ENCODE measurements at regions not wholly inside any gene's neighbourhood (a gene's known extent, or its start where the extent isn't known, plus 50 kb on each side); places are given as distances from the start of the nearest gene placed in this dataset.
"Not testable (repeated sequence)": the region's sequence is repeated elsewhere in the genome, so short reads cannot be mapped to it uniquely, and the experiment has no call there.

GRCh38 chr10:23797452-23797851, 358.6 kb downstream of the OTUD1 start:
- POLR2A ChIA-PET; H3K27me3 Mint-ChIP-seq (ENCODE audit: low read depth); H3K27ac Mint-ChIP-seq; ATAC-seq; H3K36me3 Mint-ChIP-seq (ENCODE audit: low read depth); CTCF ChIA-PET; DNase-seq; H3K4me3 Mint-ChIP-seq; H3K4me1 Mint-ChIP-seq (ENCODE audit: low read depth); H3K9me3 Mint-ChIP-seq (ENCODE audit: insufficient read depth): not testable (repeated sequence)

- no peak overlapping the region for H3K4me3 Mint-ChIP-seq
- no peaks in the 10 kb centered on the region for H3K4me1 Mint-ChIP-seq (ENCODE audit: low read depth)
These were observed 365.2 kb downstream of the OTUD1 start for GRCh38 chr10:23804125-23804524.

GRCh38 chr10:23813687-23814086, 374.8 kb downstream of the OTUD1 start:
- CTCF ChIA-PET, result no interaction called here
- Mint-ChIP-seq H3K27me3 (ENCODE audit: low read depth) (no peaks in the 10 kb centered on the region), H3K27ac (no peak overlapping the region), H3K4me1 (ENCODE audit: low read depth) (no peaks in the 10 kb centered on the region), H3K4me3 (no peak overlapping the region), H3K9me3 (ENCODE audit: insufficient read depth) (no peaks in the 10 kb centered on the region), H3K36me3 (ENCODE audit: low read depth) (no peaks in the 10 kb centered on the region)
- no peak for ATAC-seq
- DNase-seq, result no peak
- POLR2A ChIA-PET, result no interaction called here

More at GRCh38 chr10:23804125-23804524, 365.2 kb downstream of the OTUD1 start:
- no peak for DNase-seq
- Mint-ChIP-seq H3K36me3 (ENCODE audit: low read depth) (no peaks in the 10 kb centered on the region), H3K9me3 (ENCODE audit: insufficient read depth) (no peaks in the 10 kb centered on the region), H3K27me3 (ENCODE audit: low read depth) (no peaks in the 10 kb centered on the region), H3K27ac (no peak overlapping the region)
- POLR2A ChIA-PET, result no interaction called here
- no peak for ATAC-seq
- CTCF ChIA-PET, result no interaction called here

GRCh38 chr10:23818484-23818883, 379.6 kb downstream of the OTUD1 start:
- Mint-ChIP-seq H3K4me3 (no peak overlapping the region), H3K27ac (no peak overlapping the region), H3K9me3 (ENCODE audit: insufficient read depth) (no peaks in the 10 kb centered on the region), H3K4me1 (ENCODE audit: low read depth) (no peaks in the 10 kb centered on the region), H3K27me3 (ENCODE audit: low read depth) (no peaks in the 10 kb centered on the region), H3K36me3 (ENCODE audit: low read depth) (no peaks in the 10 kb centered on the region)
- DNase-seq (no peak), ATAC-seq (no peak)
- ChIA-PET CTCF (no interaction called here), POLR2A (no interaction called here)

- Mint-ChIP-seq H3K36me3 (ENCODE audit: low read depth) (no peaks in the 10 kb centered on the region), H3K4me1 (ENCODE audit: low read depth) (no peaks in the 10 kb centered on the region), H3K27me3 (ENCODE audit: low read depth) (no peaks in the 10 kb centered on the region), H3K4me3 (no peak overlapping the region), H3K9me3 (ENCODE audit: insufficient read depth) (no peaks in the 10 kb centered on the region), H3K27ac (no peak overlapping the region)
- CTCF ChIA-PET, result no interaction called here
- POLR2A ChIA-PET, result no interaction called here
- DNase-seq (no peak), ATAC-seq (no peak)
These were observed 381.9 kb downstream of the OTUD1 start for GRCh38 chr10:23820792-23821191.

- H3K27me3 Mint-ChIP-seq (ENCODE audit: low read depth), result no peaks in the 10 kb centered on the region
- H3K9me3 Mint-ChIP-seq (ENCODE audit: insufficient read depth), result no peaks in the 10 kb centered on the region
- CTCF ChIA-PET, result no interaction called here
These were observed 384.1 kb upstream of the KIAA1217 start for GRCh38 chr10:23824822-23825221.

GRCh38 chr10:23826421-23826820, 382.5 kb upstream of the KIAA1217 start:
- Mint-ChIP-seq H3K27me3 (ENCODE audit: low read depth) (no peaks in the 10 kb centered on the region), H3K4me3 (no peak overlapping the region), H3K9me3 (ENCODE audit: insufficient read depth) (no peaks in the 10 kb centered on the region), H3K36me3 (ENCODE audit: low read depth) (no peaks in the 10 kb centered on the region), H3K4me1 (ENCODE audit: low read depth) (no peaks in the 10 kb centered on the region), H3K27ac (no peak overlapping the region)
- ChIA-PET POLR2A (no interaction called here), CTCF (no interaction called here)
- DNase-seq, result no peak
- ATAC-seq, result no peak

More at GRCh38 chr10:23824822-23825221, 384.1 kb upstream of the KIAA1217 start:
- no peak for ATAC-seq
- Mint-ChIP-seq H3K4me3 (no peak overlapping the region), H3K36me3 (ENCODE audit: low read depth) (no peaks in the 10 kb centered on the region), H3K27ac (no peak overlapping the region), H3K4me1 (ENCODE audit: low read depth) (no peaks in the 10 kb centered on the region)
- POLR2A ChIA-PET, result no interaction called here
- no peak for DNase-seq

- POLR2A ChIA-PET, result no interaction called here
- no peak for ATAC-seq
- Mint-ChIP-seq H3K4me3 (no peak overlapping the region), H3K9me3 (ENCODE audit: insufficient read depth) (no peaks in the 10 kb centered on the region), H3K4me1 (ENCODE audit: low read depth) (no peaks in the 10 kb centered on the region), H3K27ac (no peak overlapping the region), H3K27me3 (ENCODE audit: low read depth) (no peaks in the 10 kb centered on the region), H3K36me3 (ENCODE audit: low read depth) (no peaks in the 10 kb centered on the region)
- CTCF ChIA-PET, result no interaction called here
- DNase-seq, result no peak
These were observed 379.4 kb upstream of the KIAA1217 start for GRCh38 chr10:23829556-23829955.

- Mint-ChIP-seq H3K4me3 (no peak overlapping the region), H3K9me3 (ENCODE audit: insufficient read depth) (no peaks in the 10 kb centered on the region), H3K27ac (no peak overlapping the region), H3K27me3 (ENCODE audit: low read depth) (no peaks in the 10 kb centered on the region), H3K4me1 (ENCODE audit: low read depth) (no peaks in the 10 kb centered on the region), H3K36me3 (ENCODE audit: low read depth) (no peaks in the 10 kb centered on the region)
- no peak for ATAC-seq
- no peak for DNase-seq
- CTCF ChIA-PET, result no interaction called here
- POLR2A ChIA-PET, result no interaction called here
These were observed 374.8 kb upstream of the KIAA1217 start for GRCh38 chr10:23834091-23834490.

GRCh38 chr10:23850631-23851030, 358.3 kb upstream of the KIAA1217 start:
- ATAC-seq, result no peak
- Mint-ChIP-seq H3K4me3 (no peak overlapping the region), H3K27ac (no peak overlapping the region), H3K9me3 (ENCODE audit: insufficient read depth) (peaks cover 7% of the 10 kb centered on the region), H3K27me3 (ENCODE audit: low read depth) (no peaks in the 10 kb centered on the region), H3K36me3 (ENCODE audit: low read depth) (no peaks in the 10 kb centered on the region), H3K4me1 (ENCODE audit: low read depth) (no peaks in the 10 kb centered on the region)
- POLR2A ChIA-PET, result no interaction called here
- CTCF ChIA-PET, result no interaction called here
- DNase-seq, result no peak

- ChIA-PET POLR2A (no interaction called here), CTCF (no interaction called here)
- Mint-ChIP-seq H3K4me3 (no peak overlapping the region), H3K4me1 (ENCODE audit: low read depth) (no peaks in the 10 kb centered on the region), H3K9me3 (ENCODE audit: insufficient read depth) (no peaks in the 10 kb centered on the region), H3K27ac (no peak overlapping the region), H3K27me3 (ENCODE audit: low read depth) (no peaks in the 10 kb centered on the region), H3K36me3 (ENCODE audit: low read depth) (no peaks in the 10 kb centered on the region)
- ATAC-seq (no peak), DNase-seq (no peak)
These were observed 349.3 kb upstream of the KIAA1217 start for GRCh38 chr10:23859598-23859997.

GRCh38 chr10:23864631-23865147, 344.2 kb upstream of the KIAA1217 start:
- no peaks in the 10 kb centered on the region for H3K4me1 Mint-ChIP-seq (ENCODE audit: low read depth)
- H3K27me3 Mint-ChIP-seq (ENCODE audit: low read depth), result no peaks in the 10 kb centered on the region
- ChIA-PET CTCF (no interaction called here), POLR2A (no interaction called here)
- H3K36me3 Mint-ChIP-seq (ENCODE audit: low read depth), result no peaks in the 10 kb centered on the region
- H3K9me3 Mint-ChIP-seq (ENCODE audit: insufficient read depth), result no peaks in the 10 kb centered on the region
- no peak overlapping the region for H3K4me3 Mint-ChIP-seq
- no peak overlapping the region for H3K27ac Mint-ChIP-seq
- DNase-seq (no peak), ATAC-seq (no peak)

GRCh38 chr10:23866985-23867384, 342.0 kb upstream of the KIAA1217 start:
- H3K27me3 Mint-ChIP-seq (ENCODE audit: low read depth); DNase-seq; H3K9me3 Mint-ChIP-seq (ENCODE audit: insufficient read depth); H3K36me3 Mint-ChIP-seq (ENCODE audit: low read depth); ATAC-seq; POLR2A ChIA-PET; H3K27ac Mint-ChIP-seq; H3K4me1 Mint-ChIP-seq (ENCODE audit: low read depth); CTCF ChIA-PET; H3K4me3 Mint-ChIP-seq: not testable (repeated sequence)
